K562 (cell line): ENCODE measurements at regions not wholly inside any gene's neighbourhood (a gene's known extent, or its start where the extent isn't known, plus 50 kb on each side); places are given as distances from the start of the nearest gene placed in this dataset.

Experiments used
- AFF1 ChIP-seq, 2 experiments: fragments of 450-650 bp; IDR thresholded peaks; 2 replicates each; pipeline ENCODE4 v1.6.1; 2018; ENCODE audit warnings: mild to moderate bottlenecking in 2 of 2, low read depth in 1 of 2; ENCODE audit not compliant: partially characterized antibody in 2 of 2
- CBX2 ChIP-seq: fragments of 200-600 bp; sonication (generic); IDR thresholded peaks from one replicate; pipeline ENCODE4 v1.6.1; 2012; ENCODE audit warnings: mild to moderate bottlenecking, low read length, inconsistent platforms; ENCODE audit not compliant: insufficient read depth, poor library complexity, severe bottlenecking
- ELK3 ChIP-seq: fragments of 450-650 bp; formaldehyde crosslinking; IDR thresholded peaks from 2 replicates; pipeline ENCODE4 v1.4.0; 2020; ENCODE audit warnings: mild to moderate bottlenecking
- ERF ChIP-seq: fragments of 450-650 bp; formaldehyde crosslinking; IDR thresholded peaks from 2 replicates; pipeline ENCODE4 v1.4.0; 2020; ENCODE audit warnings: mild to moderate bottlenecking, mixed read lengths
- MYBL2 ChIP-seq, 2 experiments: fragments of 450-650 bp in 1 of 2; sonication (generic) in 1 of 2; formaldehyde crosslinking in 1 of 2; IDR thresholded peaks; 2 replicates each; pipeline versions ENCODE4 v1.6.1 to v1.8.1; 2017 to 2022; ENCODE audit warnings: borderline replicate concordance in 1 of 2, inconsistent platforms in 1 of 2, low read depth in 1 of 2, mild to moderate bottlenecking in 1 of 2, missing genetic modification reagents in 1 of 2, moderate library complexity in 1 of 2
- NCOA6 ChIP-seq: fragments of 450-650 bp; IDR thresholded peaks from 2 replicates; pipeline ENCODE4 v1.6.1; 2017; ENCODE audit warnings: mild to moderate bottlenecking
- NONO ChIP-seq, 2 experiments: fragments of 200-400 bp in 1 of 2; fragments of 450-650 bp in 1 of 2; formaldehyde crosslinking in 1 of 2; IDR thresholded peaks; 2 replicates each; pipeline ENCODE4 v1.6.1; 2017; ENCODE audit warnings: low read depth in 2 of 2, mild to moderate bottlenecking in 2 of 2, moderate library complexity in 2 of 2, low read length in 1 of 2
- PHF20 ChIP-seq: fragments of 450-650 bp; IDR thresholded peaks from 2 replicates; pipeline ENCODE4 v1.6.1; 2018; ENCODE audit not compliant: partially characterized antibody
- POLR2A ChIP-seq: fragments of 450-650 bp; conservative IDR thresholded peaks from 2 replicates; pipeline ENCODE4 v1.6.1; 2016
- TFAM ChIP-seq: fragments of 250-450 bp; sonication (Bioruptor Pico); conservative IDR thresholded peaks from 2 replicates; pipeline ENCODE4 v1.5.0; 2021; ENCODE audit warnings: mild to moderate bottlenecking, moderate library complexity
- TOE1 ChIP-seq, 2 experiments: fragments of 450-650 bp in 1 of 2; sonication (generic) in 1 of 2; formaldehyde crosslinking in 1 of 2; IDR thresholded peaks; 2 replicates each; pipeline versions ENCODE4 v1.7.1 to v1.8.0; 2016 to 2022; ENCODE audit warnings: borderline replicate concordance in 2 of 2, mild to moderate bottlenecking in 2 of 2, antibody characterized with exemption in 1 of 2, inconsistent platforms in 1 of 2, low read depth in 1 of 2, missing genetic modification reagents in 1 of 2, moderate library complexity in 1 of 2
- USF1 ChIP-seq: sonication (generic); formaldehyde crosslinking; IDR thresholded peaks from 2 replicates; pipeline ENCODE4 v1.9.0; 2022; ENCODE audit warnings: mild to moderate bottlenecking, missing genetic modification reagents
- ZFX ChIP-seq: sonication (generic); formaldehyde crosslinking; IDR thresholded peaks from 2 replicates; pipeline ENCODE4 v1.8.0; 2022; ENCODE audit warnings: mild to moderate bottlenecking, missing genetic modification reagents, moderate library complexity
- ZNF217 ChIP-seq: sonication (generic); formaldehyde crosslinking; IDR thresholded peaks from 2 replicates; pipeline ENCODE4 v1.8.0; 2022; ENCODE audit warnings: mild to moderate bottlenecking, missing genetic modification reagents
- ZNF444 ChIP-seq: fragments of 250-450 bp; sonication (Bioruptor Pico); IDR thresholded peaks from 2 replicates; pipeline ENCODE4 v1.4.0; 2020; ENCODE audit warnings: mild to moderate bottlenecking, moderate library complexity

DNA sequence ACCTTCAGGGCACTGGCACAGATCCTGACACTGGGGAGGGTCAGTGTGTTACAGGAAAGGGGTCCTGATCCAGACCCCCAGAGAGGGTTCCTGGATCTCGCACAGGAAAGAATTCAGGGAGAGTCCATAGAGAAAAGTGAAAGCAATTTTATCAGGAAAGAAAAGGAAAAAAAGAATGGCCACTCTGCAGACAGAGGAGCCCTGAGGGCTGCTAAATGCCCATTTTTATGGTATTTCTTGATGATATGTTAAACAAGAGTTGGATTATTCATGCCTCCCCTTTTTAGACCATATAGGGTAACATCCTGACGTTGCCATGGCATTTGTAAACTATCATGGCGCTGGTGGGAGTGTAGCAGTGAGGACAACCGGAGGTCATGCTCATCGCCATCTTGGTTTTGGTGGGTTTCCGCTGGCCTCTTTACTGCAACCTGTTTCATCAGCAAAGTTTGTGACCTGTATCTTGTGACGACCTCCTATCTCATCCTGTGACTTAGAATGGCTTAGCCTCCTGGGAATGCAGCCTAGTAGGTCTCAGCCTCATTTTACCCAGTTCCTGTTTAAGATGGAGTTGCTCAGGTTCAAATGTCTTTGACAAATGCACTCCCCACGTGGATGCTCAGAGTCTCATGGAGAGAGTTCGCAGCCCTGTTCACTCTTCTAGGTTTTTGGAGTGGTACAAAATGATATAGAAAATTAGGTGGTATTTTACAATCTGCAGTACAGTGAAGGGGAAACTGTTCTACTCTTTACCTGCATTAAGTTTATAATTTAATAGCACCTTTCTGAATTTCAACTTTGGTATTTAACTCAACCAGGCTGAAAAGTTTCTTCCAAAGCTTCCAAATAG is 1363.7 kb upstream of the TMEM132C start (continued):
- TF ChIP-seq ELK3 (CRISPR knock-in tag) (peak; percentile 91), ZNF217 (CRISPR knock-in tag) (no peak), POLR2A (no peak), ZNF444 (CRISPR knock-in tag) (peak; percentile 86), PHF20 (no peak), ERF (CRISPR knock-in tag) (peak; percentile 99), CBX2 (no peak), TFAM (CRISPR knock-in tag) (no peak), NCOA6 (no peak), NONO (IDR thresholded peaks at IDR 0.05; ENCODE audit: low read depth in 2 of 2, low read length in 1 of 2) (no peak), AFF1 (IDR thresholded peaks at IDR 0.05; ENCODE audit: low read depth in 1 of 2, partially characterized antibody in 2 of 2) (no peak), USF1 (CRISPR knock-in tag) (no peak), ZFX (CRISPR knock-in tag) (no peak), TOE1 (IDR thresholded peaks at IDR 0.05; ENCODE audit: borderline replicate concordance) (no peak), TOE1 (CRISPR knock-in tag; IDR thresholded peaks at IDR 0.05; ENCODE audit: borderline replicate concordance, low read depth) (no peak), MYBL2 (IDR thresholded peaks at IDR 0.05; ENCODE audit: low read depth) (no peak), MYBL2 (CRISPR knock-in tag; IDR thresholded peaks at IDR 0.05; ENCODE audit: borderline replicate concordance) (no peak)
